Endothelial cell of umbilical vein (primary cell): ENCODE measurements at regions not wholly inside any gene's neighbourhood (a gene's known extent, or its start where the extent isn't known, plus 50 kb on each side); places are given as distances from the start of the nearest gene placed in this dataset.

Experiments used
- BruUV-seq: library from RNA; stranded (reverse); fragments of 400-500 nt; replicated peaks from 2 replicates; lab custom pipeline; 2021; lab: Mats Ljungman, UMichigan
- CTCF ChIA-PET: fragments of 300-600, 350-600 bp; sonication (Branson Sonifier 250); formaldehyde crosslinking; loops from one replicate; lab custom pipeline; 2021; ENCODE audit warnings: antibody characterized with exemption, inconsistent platforms; lab: Charles Lee
- POLR2A ChIA-PET: fragments of 300-600, 350-600 bp; sonication (Branson Sonifier 250); formaldehyde crosslinking; loops from one replicate; lab custom pipeline; 2021; ENCODE audit warnings: antibody characterized with exemption, inconsistent platforms; lab: Charles Lee
- DNase-seq: peaks from one replicate; pipeline ENCODE4 v3.0.0-alpha.2; 2011; ENCODE audit warnings: low read depth, low spot score
- FAIRE-seq: peaks from 2 replicates; lab custom pipeline; 2011; peaks lifted over from hg19 to GRCh38; lab: Jason Lieb, UNC
- H2AFZ ChIP-seq: 2 replicates; pipeline ENCODE4 v1.6.0; 2012; ENCODE audit warnings: low read depth, low read length, control low read depth, inconsistent platforms
- H3K27ac ChIP-seq: 2 replicates; pipeline ENCODE4 v1.5.1; 2011; ENCODE audit warnings: low read depth, mild to moderate bottlenecking, control low read depth, low read length, moderate library complexity; ENCODE audit not compliant: insufficient read depth
- H3K27me3 ChIP-seq, 2 experiments: 2 replicates each; pipeline versions ENCODE4 v1.6.0 to v1.6.1; 2011; ENCODE audit warnings: low read length in 2 of 2, mixed read lengths in 1 of 2; ENCODE audit not compliant: control insufficient read depth in 2 of 2, insufficient read depth in 2 of 2
- H3K36me3 ChIP-seq, 2 experiments: 2 replicates in 1 of 2; 3 replicates in 1 of 2; pipeline ENCODE4 v1.5.1; 2011; ENCODE audit warnings: low read length in 2 of 2, mild to moderate bottlenecking in 1 of 2, moderate library complexity in 1 of 2; ENCODE audit not compliant: control insufficient read depth in 2 of 2, insufficient read depth in 2 of 2; ENCODE audit errors: extremely low read depth in 1 of 2
- H3K4me1 ChIP-seq: 3 replicates; pipeline ENCODE4 v1.5.1; 2011; ENCODE audit warnings: mild to moderate bottlenecking, low read length; ENCODE audit not compliant: control insufficient read depth, insufficient read depth; ENCODE audit errors: extremely low read depth
- H3K4me2 ChIP-seq: 2 replicates; pipeline ENCODE4 v1.6.1; 2011; ENCODE audit warnings: low read length, control low read depth, mixed read lengths; ENCODE audit not compliant: insufficient read depth
- H3K4me3 ChIP-seq, 3 experiments: fragments of 200-600 bp in 1 of 3; sonication (generic), shearing (Covaris generic) in 1 of 3; replicated peaks in 1 of 3; 2 replicates each; pipeline ENCODE4 v1.5.1; 2011 to 2016; ENCODE audit warnings: control low read depth in 3 of 3, low read length in 3 of 3, mild to moderate bottlenecking in 2 of 3, inconsistent platforms in 1 of 3, low read depth in 1 of 3, moderate library complexity in 1 of 3; ENCODE audit not compliant: insufficient read depth in 1 of 3
- H3K79me2 ChIP-seq: 2 replicates; pipeline ENCODE4 v1.6.0; 2012; ENCODE audit warnings: low read length, inconsistent platforms; ENCODE audit not compliant: control insufficient read depth, insufficient read depth
- H3K9ac ChIP-seq: replicated peaks from 2 replicates; pipeline ENCODE3; 2011; ENCODE audit warnings: low read length, control low read depth; ENCODE audit not compliant: insufficient read depth; ENCODE audit errors: extremely low read depth
- H3K9me1 ChIP-seq: replicated peaks from 3 replicates; pipeline ENCODE4 v1.6.0; 2011; ENCODE audit warnings: mild to moderate bottlenecking, low read length; ENCODE audit not compliant: control insufficient read depth, insufficient read depth; ENCODE audit errors: extremely low read depth
- H3K9me3 ChIP-seq: replicated peaks from 2 replicates; pipeline ENCODE4 v1.5.1; 2012; ENCODE audit warnings: low read length, inconsistent platforms; ENCODE audit not compliant: control insufficient read depth, insufficient read depth
- H4K20me1 ChIP-seq: replicated peaks from 2 replicates; pipeline ENCODE3; 2011; ENCODE audit warnings: mild to moderate bottlenecking, low read length; ENCODE audit not compliant: control insufficient read depth, insufficient read depth; ENCODE audit errors: extremely low read depth
- CTCF ChIP-seq, 2 donors: IDR thresholded peaks; 1 replicate in 1 of 2; 2 replicates in 1 of 2; pipeline ENCODE4 v1.5.1; 2011; ENCODE audit warnings: low read length in 2 of 2, mild to moderate bottlenecking in 2 of 2, moderate library complexity in 2 of 2, control low read depth in 1 of 2, inconsistent platforms in 1 of 2, low read depth in 1 of 2; ENCODE audit not compliant: insufficient read depth in 1 of 2; ENCODE audit errors: extremely low read depth in 1 of 2
- EZH2 ChIP-seq: IDR thresholded peaks from 2 replicates; pipeline ENCODE4 v1.6.1; 2012; ENCODE audit warnings: borderline replicate concordance, low read depth, mild to moderate bottlenecking, moderate library complexity, low read length, inconsistent platforms; ENCODE audit not compliant: severe bottlenecking
- FOS ChIP-seq: IDR thresholded peaks from 2 replicates; pipeline ENCODE4 v1.6.1; 2011; ENCODE audit warnings: mild to moderate bottlenecking, low read length, moderate library complexity, borderline replicate concordance; ENCODE audit not compliant: insufficient read depth
- GATA2 ChIP-seq: IDR thresholded peaks from 2 replicates; pipeline ENCODE4 v1.7.0; 2011; ENCODE audit warnings: low read depth, mild to moderate bottlenecking, moderate library complexity, mixed read lengths, low read length; ENCODE audit not compliant: insufficient read length, insufficient read depth
- JUN ChIP-seq: IDR thresholded peaks from 2 replicates; pipeline ENCODE4 v1.6.1; 2011; ENCODE audit warnings: borderline replicate concordance, low read depth; ENCODE audit not compliant: insufficient read length, insufficient read depth
- MAX ChIP-seq: IDR thresholded peaks from 2 replicates; pipeline ENCODE4 v1.6.1; 2011; ENCODE audit not compliant: insufficient read depth, insufficient read length
- MYC ChIP-seq: IDR thresholded peaks from one replicate; pipeline ENCODE4 v1.6.1; 2011; ENCODE audit warnings: mild to moderate bottlenecking, low read depth, low read length
- POLR2A ChIP-seq: IDR thresholded peaks from 2 replicates; pipeline ENCODE4 v1.6.1; 2012; ENCODE audit warnings: low read depth, mild to moderate bottlenecking, control low read depth, low read length
- dilution Hi-C: fragments of 300-500 bp; cut with MboI; formaldehyde crosslinking; loops from one replicate; pipeline ENCODE4 v1.15.0; 2019; ENCODE audit warnings: low sequenced_read_pairs; ENCODE audit not compliant: extremely low pct_ligation_motif_present
- intact Hi-C: fragments of 100-400 bp; cut with micrococcal nuclease; formaldehyde crosslinking; loops from one replicate; pipeline ENCODE4 v1.10.0; 2022

DNA sequence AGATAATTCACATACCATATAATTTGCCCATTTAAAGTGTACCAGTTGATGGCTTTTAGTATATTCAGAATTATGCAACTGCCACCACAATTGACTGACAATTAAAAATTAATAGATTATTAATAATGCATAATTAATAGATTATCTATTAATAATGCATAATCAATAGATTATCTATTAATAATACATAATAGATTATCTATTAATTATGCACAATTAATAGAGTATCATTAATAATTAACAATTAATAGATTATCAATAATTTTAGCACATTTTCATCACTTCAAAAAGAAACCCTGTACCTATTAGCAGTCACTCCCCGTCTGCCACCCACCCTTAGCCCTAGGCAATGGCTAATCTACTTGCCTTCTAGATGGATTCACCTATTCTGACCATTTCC, 108.6 kb upstream of the NR3C2 start:
- Histone ChIP-seq H4K20me1 (no peaks in the 10 kb centered on the region), H3K36me3 (no peaks in the 10 kb centered on the region), H3K9ac (no peak overlapping the region), H3K4me3 (no peak overlapping the region), H3K4me2 (no peak overlapping the region), H2AFZ (no peak overlapping the region), H3K27me3 (no peaks in the 10 kb centered on the region), H3K9me1 (no peaks in the 10 kb centered on the region), H3K79me2 (no peaks in the 10 kb centered on the region), H3K4me1 (no peaks in the 10 kb centered on the region), H3K9me3 (no peaks in the 10 kb centered on the region), H3K27ac (no peak overlapping the region)
- TF ChIP-seq EZH2: no peak
- TF ChIP-seq CTCF (IDR thresholded peaks at IDR 0.05; ENCODE audit: extremely low read depth in 1 of 2, insufficient read depth in 1 of 2, low read depth in 1 of 2, low read length in 2 of 2): no peak
- TF ChIP-seq GATA2: no peak
- TF ChIP-seq MAX: no peak
- TF ChIP-seq MYC: no peak
- no peak for TF ChIP-seq POLR2A
- TF ChIP-seq JUN: no peak
- TF ChIP-seq FOS: no peak
- ChIA-PET CTCF (interaction anchor here (0.6 kb wide), 1 partner anchor 15 kb away, joined by 4 read pairs; no protein-coding TSS in a partner anchor), POLR2A (no interaction called here)
- dilution Hi-C loops: no loop called here
- BruUV-seq: no TSS peak
- DNase-seq: no peak
- FAIRE-seq: no peak
- intact Hi-C loops: no loop called here
